HG02938 (cell line): ENCODE measurements at regions not wholly inside any gene's neighbourhood (a gene's known extent, or its start where the extent isn't known, plus 50 kb on each side); places are given as distances from the start of the nearest gene placed in this dataset.
"Not testable (repeated sequence)": the region's sequence is repeated elsewhere in the genome, so short reads cannot be mapped to it uniquely, and the experiment has no call there.

ENCODE experiments used
- ATAC-seq: cut with Tn5 transposase; IDR thresholded peaks from one replicate; pipeline ENCODE4 v1.9.1; 2021; ENCODE audit warnings: mild to moderate bottlenecking, moderate library complexity; ENCODE audit not compliant: unreplicated experiment

DNA sequence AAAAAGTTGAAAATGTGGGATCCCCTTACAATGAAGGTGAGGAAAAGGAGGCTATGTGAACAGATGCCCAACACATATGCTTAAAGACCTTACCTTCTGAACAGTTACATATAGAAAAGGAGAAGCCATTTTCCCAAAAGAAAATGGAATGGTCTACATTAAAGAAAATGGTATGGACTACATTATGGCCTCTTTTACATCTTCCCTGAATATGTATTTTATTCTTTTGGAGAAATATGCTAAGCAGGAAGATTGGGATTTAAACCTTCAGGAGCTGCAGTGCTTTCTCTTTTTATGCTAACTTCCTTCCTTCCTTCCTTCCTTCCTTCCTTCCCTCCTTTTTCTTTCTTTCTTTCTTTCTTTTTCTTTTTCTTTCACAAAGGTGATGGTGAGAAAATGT is 155.4 kb downstream of the SEC23IP start:
- no peak for ATAC-seq

DNA sequence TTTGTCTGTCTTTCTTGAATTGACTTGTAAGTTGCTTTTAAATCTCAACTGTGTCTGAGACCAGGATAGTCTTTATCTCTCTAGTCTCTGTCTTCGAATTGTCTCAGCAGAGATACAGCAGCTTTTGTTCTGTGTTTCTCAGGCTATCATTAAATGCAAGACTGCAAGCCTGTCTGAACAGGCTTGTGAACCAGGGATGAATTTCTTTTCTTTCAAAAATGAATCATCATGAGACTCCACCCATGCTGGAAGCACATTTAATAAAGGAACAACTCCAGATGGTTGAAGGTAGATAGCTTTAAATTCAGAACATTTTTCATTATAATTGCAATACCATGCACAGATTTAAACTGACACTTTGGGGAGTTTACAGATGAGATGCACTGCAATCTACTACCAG is 155.9 kb downstream of the SEC23IP start:
- no peak for ATAC-seq

DNA sequence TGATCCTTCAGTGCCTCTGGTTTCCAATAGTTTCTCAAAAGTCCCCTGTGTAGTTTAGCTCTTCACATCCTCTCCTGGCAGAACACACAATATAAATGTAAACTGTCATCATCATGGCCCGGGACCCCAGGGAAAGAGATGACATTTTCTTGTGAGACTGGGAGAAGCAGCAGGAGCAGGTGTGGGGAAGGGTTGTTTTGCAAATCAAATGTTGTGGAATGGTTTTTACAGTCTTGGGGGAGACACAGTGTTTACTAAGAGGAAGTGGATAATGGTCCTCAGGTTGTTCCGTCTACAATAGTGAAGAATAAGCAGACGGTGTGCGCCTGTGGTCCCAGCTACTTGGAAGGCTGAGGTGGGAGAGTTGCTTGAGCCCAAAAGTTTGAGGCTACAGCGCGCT is 159.1 kb downstream of the SEC23IP start:
- no peak for ATAC-seq

DNA sequence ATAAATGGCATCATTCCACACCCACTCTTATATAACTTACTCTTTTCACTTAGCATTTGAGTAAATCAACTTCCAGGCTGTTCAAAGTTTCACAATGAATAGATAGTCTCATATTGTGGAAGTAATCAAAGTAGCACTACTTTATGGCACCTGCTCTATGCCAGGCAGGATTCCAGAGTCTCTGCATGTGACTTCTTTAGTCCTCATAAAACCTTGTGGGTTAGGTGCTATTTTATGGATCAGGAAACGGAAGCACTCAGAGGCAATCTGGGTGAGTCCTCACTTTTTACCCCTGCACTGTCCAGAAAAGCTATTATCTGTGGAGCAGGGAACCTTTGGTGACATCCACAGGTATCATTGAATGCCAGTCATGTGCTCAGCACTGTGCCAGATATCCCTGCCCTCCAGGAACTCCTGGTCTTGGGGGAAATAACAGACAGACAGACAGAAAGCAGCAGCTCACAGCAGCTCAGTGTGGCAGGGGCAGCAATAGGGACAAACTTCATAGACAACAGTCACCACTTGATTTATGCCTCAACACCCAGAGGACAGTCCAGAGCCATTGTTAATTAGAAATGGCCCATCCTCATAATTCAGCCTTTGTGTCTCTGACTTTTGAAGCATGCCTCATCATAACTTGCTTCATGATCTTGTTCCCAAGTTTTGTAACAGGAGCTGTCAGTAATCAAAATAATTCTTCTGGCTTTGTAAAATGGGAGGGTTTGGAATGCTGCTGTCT is 160.6 kb downstream of the SEC23IP start:
- no peak for ATAC-seq

DNA sequence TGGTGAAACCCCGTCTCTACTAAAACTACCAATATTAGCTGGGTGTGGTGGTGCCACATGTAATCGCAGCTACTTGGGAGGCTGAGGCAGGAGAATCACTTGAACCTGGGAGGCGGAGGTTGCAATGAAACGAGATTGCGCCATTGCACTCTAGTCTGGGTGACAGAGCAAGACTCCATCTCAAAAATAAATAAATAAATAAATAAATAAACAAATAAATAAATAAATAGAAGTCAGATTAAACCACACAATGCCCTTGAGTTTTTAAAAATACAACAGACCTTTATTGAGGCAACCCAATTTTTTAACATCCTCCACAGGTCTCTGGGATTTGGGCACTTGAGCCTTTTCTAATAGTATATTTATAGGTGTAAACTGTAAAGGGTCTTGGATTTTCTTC is 167.3 kb downstream of the SEC23IP start:
- ATAC-seq, result not testable (repeated sequence)

DNA sequence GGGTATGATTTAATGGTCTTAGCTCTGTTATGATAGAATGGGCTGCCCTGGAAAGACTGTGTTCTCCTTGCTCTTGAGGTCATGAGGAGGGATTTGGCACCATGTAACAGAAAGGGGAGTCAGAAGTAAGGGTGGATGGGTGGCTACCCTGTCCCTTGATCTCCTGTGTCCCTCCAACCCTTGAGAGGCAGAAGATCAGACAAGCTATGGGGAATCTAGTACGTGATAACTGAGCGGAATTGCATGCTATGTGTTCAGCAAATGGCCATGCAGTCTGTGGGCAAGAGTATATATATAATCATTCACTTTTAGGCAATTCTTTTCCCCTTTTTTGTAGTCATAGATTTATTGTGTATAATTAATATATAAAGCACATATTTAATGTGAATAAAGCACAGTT is 174.9 kb downstream of the SEC23IP start:
- no peak for ATAC-seq

DNA sequence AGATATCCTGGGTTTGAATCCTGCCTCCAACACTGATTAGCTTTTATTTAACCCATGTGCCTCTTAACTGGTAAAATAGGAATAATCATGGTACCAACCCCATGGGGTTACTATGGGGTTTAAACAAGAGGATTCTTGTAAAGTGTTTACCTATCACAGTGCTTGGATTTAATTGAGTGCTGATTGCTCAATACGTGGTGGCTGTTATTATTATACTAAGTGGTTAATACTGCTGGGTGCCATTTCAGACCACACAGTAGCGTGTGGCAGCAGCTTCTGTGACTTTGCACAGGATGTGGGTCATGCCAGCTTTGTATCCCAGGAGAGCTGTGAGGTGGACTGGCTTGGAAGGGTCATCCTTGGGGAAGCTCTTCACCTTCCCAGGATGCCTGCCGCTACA is 177.2 kb downstream of the SEC23IP start:
- ATAC-seq, result no peak

DNA sequence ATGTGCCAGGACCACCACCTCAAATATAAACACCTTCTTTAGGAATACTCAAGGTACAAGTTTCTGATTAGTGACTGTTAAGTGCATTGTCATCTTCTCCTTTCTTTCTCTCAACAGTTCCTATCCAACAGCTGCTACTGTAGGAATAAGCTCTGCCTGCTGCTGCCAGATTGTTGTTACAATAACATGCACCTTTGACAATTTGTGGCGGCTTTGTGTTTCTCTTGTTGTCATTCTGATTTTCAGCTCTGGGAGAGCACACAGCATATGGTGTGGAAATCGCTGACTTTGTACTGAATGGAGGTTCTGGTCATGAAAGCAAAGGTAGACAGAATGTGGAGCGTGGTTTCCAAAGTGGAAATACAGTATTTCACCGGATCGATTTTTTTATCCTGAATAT is 182.8 kb downstream of the SEC23IP start:
- no peak for ATAC-seq

DNA sequence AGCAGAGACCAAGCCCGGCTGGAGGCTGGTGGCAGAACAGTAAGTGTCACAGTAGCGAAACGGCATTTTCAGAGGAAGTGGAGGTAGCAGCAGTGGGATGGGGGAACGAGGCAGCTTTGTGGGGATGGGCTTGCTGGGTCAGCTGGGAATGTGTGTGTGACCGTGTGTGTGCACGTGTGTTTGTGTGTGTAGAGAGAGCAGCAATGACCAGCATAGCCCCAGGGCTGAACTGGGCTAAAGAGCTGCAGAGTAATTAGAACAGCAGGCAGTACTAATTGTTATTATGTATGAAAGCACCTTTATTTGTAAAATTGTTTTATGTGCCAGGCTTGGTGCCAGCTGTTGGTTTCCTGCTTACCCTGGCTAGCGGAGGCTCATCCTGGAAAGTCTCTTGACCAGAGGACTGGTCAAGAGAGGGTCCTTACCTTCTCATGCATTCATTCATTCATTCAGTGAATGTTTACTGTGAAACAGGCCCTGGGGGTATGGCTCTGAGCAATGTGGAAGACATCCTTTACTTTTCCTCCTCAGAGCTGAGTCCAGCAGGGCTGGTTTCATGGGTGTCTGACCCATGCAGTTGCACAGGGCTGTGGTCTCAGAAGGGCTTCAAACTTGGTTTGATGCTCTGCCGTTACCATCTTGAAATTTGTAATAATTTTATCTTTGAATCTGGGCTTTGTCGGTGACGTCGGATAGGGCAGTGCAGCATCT is 184.6 kb downstream of the SEC23IP start:
- no peak for ATAC-seq

DNA sequence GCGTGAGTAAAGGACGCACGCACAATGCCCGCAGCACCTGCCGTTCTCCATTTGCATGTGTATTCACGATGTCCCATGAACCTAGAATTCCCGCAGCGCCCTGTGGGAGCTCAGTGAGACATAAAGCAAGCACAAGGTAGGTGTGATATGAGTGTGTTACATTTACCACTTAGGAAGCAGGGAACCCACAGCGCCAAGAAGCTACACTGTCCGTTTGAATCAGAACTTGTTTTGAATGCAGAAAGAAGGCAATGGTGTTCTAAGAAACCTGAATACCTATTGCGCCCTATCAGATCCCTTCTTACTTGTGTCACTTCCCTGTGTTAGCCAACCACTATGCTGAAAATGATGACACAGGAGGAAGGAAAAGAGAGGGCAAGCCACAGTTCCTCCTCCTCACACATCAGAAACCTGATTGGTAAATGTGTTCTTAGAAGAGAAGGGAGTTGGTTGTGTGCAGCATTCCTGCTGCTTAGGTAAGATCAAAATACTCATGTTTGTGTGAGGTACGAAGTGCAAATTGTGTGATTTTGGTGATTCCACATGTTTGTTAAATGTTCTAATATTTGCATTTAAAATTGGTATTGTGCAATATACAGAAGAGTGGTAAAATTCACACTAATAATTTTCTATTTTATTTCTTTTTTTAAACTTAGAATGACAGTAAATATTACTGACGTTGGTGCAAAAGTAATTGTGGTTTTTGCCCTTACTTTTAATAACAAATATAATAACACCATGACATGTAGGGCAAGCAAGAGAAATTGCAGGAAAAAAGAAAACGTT is 185.4 kb downstream of the SEC23IP start:
- no peak for ATAC-seq

DNA sequence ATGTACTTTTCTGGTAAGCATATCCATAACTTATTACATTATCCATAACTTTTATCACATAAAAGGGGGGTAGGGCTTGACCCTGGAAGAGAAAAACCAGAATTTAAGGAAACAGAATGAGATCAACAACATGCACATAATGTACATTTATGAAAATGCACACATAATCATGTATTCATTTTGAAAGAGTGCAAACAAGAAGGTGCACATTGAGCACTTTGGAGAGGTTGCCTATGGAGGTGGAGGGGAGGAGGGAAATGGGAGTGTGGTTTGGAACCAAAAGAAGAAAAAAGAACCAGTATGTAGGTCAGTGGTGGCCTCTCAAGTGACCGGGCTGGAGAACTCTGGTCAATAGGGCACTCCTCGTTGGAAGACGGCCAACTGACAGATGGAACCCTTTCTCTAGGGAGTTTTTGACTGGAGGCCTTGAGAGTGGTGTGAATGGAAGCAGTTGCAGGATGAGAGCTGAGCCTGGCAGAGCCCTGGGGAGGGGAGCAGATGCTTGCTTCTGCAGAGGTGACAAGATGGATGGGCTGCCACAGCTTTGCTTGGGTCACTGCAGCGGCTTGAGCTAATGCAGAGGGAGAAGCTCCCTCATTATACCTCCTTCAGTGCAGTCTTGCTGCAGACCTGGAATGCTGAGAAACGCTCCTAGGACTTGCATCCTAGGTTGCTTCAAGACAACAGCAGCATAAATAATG is 192.7 kb downstream of the SEC23IP start:
- ATAC-seq, result no peak

DNA sequence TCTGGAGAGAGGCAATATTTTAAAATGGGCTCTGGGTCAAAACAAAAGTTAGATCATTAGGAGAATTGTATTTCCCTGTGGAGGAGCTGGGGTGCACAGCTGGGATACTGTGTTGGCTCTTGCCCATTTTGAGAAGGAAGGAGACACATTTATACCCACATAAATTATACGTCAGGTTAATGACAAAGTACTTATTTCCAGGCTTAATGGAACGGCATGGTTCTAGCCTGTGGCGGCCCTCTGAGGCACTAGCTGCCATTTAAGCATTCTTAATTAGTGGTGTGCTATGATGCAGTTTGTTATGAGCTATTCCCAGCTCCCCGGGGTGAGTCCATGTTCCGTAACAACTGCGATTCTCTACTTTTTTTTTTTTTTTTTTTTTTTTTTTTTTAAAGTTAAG is 193.5 kb downstream of the SEC23IP start:
- ATAC-seq, result no peak

DNA sequence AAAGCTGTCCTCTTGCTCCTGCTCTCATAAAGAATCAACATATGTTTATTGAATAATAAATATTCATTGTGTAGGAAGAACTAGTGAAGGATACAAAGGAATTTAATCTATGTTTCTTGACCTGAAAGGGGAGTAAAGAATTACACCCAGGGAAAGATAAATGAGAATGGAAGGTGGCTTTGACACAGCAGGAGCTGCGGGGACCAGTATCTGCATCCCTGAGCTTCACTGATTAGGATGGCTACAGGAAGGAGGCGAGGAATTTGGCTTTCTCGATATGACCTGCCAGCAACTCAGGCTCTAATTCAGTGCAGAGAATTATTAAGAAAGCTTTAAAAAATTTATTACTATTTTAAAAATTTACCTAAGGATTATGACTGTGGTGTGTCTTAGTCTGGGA is 194.6 kb downstream of the SEC23IP start:
- no peak for ATAC-seq

DNA sequence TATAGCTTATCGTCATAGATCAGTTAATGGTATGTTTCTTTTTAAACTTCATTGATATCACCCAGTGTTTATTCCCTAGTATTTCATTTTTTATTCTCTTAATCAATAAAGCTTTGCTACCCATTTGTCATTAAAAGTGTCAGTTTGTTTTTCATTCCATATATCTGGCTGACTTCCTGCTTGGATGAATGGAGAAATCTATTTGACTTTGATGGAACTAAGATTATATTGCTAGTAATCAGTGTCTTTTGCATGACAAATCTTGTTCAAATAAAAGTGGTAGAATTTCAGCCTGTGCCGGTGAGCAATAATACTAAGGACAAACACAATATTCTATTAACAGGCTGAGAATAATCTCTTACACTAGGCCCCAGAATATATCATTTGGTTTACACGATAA is 203.3 kb downstream of the SEC23IP start:
- no peak for ATAC-seq

DNA sequence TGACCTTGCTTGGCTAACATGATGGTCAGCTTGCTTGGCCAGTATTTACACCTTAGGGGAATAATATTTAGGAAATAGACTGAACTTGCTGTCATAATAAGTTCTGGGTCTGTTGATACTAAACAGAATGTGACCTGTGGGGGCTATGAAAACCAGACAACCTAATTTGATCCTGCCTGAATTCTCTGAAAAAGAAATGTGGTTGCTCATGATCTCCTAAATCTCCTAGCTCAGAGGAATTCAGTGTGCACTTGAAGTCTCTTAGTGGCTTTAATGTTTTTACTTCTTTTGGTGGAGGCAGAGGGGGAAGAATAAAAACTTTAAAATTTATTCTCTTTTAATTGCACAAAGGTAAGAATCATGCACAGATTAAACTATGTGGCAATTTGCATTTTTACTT is 205.2 kb downstream of the SEC23IP start:
- no peak for ATAC-seq

DNA sequence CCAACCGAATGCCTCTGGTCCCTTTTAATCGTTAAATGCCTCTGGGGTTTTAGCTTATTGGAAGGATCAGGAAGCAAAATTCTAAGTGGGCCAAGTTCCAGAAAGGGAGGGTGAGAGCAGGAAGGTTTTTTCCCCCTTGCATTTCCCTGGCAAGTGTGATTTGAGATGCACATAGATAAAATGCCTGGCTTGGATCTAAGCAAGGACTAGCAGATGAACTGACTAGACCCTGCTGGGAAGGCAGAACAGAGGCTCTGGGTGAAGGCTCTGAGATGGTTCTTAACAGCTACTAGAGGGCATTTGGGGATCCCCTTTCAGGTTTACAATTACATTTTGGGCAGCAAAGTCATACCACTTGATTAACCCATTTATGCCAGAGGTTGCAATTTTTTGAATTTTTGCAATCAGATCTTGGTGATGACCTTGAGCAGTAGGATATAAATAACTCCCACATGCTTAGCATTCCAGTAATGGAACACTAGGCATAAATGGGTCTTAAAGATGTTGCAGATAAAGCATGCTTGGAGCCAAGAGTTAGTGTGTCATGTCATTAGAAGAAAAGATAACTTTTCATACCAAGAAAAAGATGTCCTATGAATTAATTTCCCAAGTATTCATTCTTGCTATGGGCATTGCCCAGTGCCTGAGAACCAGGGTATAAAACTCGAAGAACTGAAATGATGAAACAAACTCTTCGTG is 205.9 kb downstream of the SEC23IP start:
- no peak for ATAC-seq

DNA sequence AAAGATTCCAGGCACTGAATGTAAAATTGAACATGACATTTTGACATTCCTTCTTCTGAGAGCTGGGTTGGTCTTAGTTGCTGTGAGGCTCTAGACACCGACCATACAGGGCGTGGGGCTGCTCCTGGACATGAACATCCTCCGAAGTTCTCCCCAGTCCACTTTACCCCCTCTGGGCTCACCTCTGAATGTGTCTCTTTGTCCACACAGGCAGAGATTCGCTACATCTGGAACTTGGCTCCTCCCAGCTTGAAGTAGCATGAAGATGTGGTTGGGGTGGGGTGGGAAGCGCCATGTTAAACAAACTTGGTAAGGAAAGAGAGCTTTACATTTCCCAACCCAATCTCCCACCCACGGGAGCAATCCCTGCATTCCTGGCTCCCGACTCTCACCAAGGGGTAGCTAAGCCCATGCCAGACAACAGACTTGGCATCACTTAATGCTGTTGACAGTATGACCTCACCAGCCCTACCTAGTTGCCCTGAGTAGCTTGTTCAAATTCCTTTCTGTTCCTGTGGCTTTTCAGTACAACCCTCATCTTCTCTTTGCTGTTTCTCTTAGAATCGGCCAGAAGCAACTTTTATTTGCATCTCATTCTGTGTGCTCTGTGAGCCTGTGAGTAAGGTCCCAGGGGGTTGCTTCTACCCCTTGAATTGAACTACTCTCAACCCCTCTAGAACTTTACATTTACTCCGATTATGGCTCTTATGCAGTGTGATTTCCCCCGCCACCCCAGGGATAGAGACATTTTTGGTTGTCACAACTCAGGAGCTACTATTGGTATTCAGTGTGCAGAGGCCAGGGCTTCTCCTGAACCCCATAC is 211.4 kb downstream of the SEC23IP start:
- ATAC-seq, result no peak

DNA sequence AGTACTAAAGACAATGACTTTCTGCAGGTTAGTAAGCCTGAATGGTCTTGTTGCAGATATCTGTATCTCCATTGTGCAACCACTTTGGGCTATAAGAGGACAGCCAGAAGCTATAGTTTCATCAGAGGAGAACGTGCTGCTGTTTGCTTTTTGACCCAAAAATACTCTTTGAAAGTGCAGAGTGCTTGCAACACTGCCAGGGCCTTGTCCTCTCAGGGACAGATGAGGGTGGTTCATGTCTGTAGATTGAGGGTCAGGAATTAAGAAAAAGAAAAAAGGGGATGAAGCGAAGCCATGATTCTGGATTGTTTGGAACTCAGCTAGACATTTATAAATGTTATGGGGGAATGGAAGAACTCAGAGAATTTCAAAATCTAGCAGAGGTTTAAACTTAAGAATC is 212.5 kb downstream of the SEC23IP start:
- no peak for ATAC-seq

DNA sequence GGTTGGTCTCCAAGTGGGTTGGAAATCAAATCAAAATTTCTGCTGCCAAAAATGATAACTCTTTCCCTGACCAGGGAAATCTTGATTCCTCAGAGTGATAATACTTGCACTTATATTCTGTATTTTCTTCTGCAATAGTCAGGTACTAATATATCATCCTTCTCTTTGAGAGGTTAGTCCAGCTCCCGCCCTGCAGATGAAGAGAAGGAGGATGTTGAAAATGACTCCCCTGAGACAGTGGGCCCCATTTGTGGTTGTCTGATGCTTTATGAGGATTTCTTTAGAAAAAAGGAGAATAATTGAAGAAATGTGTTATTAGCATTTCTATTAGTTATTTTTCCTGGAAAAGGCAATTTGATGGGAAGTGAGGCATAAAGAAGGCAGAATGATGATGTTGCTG is 213.0 kb downstream of the SEC23IP start:
- ATAC-seq, result no peak

DNA sequence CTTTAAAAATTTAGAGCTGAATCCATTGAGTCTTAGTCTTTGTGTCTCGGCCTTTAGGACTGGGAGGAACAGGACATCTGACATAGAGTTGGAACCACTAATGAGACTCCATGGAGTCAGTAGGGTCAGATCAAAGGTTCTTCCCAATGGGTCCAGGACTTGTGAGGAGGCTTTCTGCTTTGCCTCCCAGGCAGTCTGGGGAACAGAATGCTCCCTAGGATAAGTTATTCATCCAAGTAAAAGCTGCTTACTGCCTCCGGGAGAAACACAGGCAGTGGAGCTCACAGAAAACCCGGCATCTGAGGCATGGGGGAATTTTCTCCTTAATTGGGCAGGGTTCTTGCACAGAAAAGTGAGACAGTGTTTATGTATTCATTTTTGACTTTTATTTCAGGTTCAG is 216.4 kb downstream of the SEC23IP start:
- no peak for ATAC-seq
